MM.1S (cell line): ENCODE measurements at regions not wholly inside any gene's neighbourhood (a gene's known extent, or its start where the extent isn't known, plus 50 kb on each side); places are given as distances from the start of the nearest gene placed in this dataset.

Experiments
- DNase-seq: peaks from one replicate; pipeline ENCODE4 v3.0.0-alpha.2; 2015
- H2AFZ ChIP-seq: fragments of 300-600 bp; sonication (generic); 2 replicates; pipeline ENCODE4 v1.6.0; 2016; ENCODE audit warnings: antibody characterized with exemption, low read length
- H3F3A ChIP-seq: fragments of 300-600 bp; sonication (generic); 2 replicates; pipeline ENCODE4 v1.6.1; 2016; ENCODE audit warnings: mild to moderate bottlenecking, antibody characterized with exemption, low read length, moderate library complexity, mixed read lengths; ENCODE audit not compliant: insufficient read depth
- H3K27ac ChIP-seq: fragments of 300-600 bp; sonication (generic); 2 replicates; pipeline ENCODE4 v1.5.1; 2016; ENCODE audit warnings: mild to moderate bottlenecking, low read length
- H3K27me3 ChIP-seq: fragments of 300-600 bp; sonication (generic); replicated peaks from 2 replicates; pipeline ENCODE4 v1.6.0; 2016; ENCODE audit warnings: low read length; ENCODE audit not compliant: insufficient read depth
- H3K36me3 ChIP-seq: fragments of 300-600 bp; sonication (generic); replicated peaks from 2 replicates; pipeline ENCODE4 v1.6.1; 2016; ENCODE audit warnings: mild to moderate bottlenecking, low read length, mixed read lengths; ENCODE audit not compliant: insufficient read depth
- H3K4me1 ChIP-seq: fragments of 300-600 bp; sonication (generic); 2 replicates; pipeline ENCODE4 v1.6.1; 2016; ENCODE audit warnings: low read length, mixed read lengths
- H3K4me2 ChIP-seq: fragments of 300-600 bp; sonication (generic); 2 replicates; pipeline ENCODE4 v1.6.0; 2016; ENCODE audit warnings: low read depth, low read length
- H3K4me3 ChIP-seq: fragments of 300-600 bp; sonication (generic); 2 replicates; pipeline ENCODE4 v1.5.1; 2016; ENCODE audit warnings: low read length, mixed read lengths
- H3K79me2 ChIP-seq: fragments of 300-600 bp; sonication (generic); 2 replicates; pipeline ENCODE4 v1.6.1; 2016; ENCODE audit warnings: mixed run types, low read length, mixed read lengths
- H3K9ac ChIP-seq: fragments of 300-600 bp; sonication (generic); 2 replicates; pipeline ENCODE4 v1.6.1; 2016; ENCODE audit warnings: low read length, mixed read lengths
- H3K9me2 ChIP-seq: fragments of 300-600 bp; sonication (generic); replicated peaks from 2 replicates; pipeline ENCODE4 v1.6.1; 2016; ENCODE audit warnings: mild to moderate bottlenecking, low read length, mixed read lengths; ENCODE audit not compliant: insufficient read depth
- H3K9me3 ChIP-seq: fragments of 300-600 bp; sonication (generic); replicated peaks from 2 replicates; pipeline ENCODE4 v1.6.1; 2016; ENCODE audit warnings: mild to moderate bottlenecking, low read length, mixed read lengths; ENCODE audit not compliant: insufficient read depth
- H4K20me1 ChIP-seq: fragments of 300-600 bp; sonication (generic); 2 replicates; pipeline ENCODE4 v1.6.1; 2016; ENCODE audit warnings: mild to moderate bottlenecking, low read length, moderate library complexity, mixed read lengths; ENCODE audit not compliant: insufficient read depth
- EZH2 ChIP-seq: fragments of 300-600 bp; sonication (generic); optimal IDR thresholded peaks from 2 replicates; pipeline ENCODE3; 2017; ENCODE audit warnings: low read depth, mild to moderate bottlenecking, antibody characterized with exemption, low read length, mixed read lengths
- EZH2phosphoT487 ChIP-seq: fragments of 300-600 bp; sonication (generic); IDR thresholded peaks from 2 replicates; pipeline ENCODE4 v1.6.1; 2018; ENCODE audit warnings: antibody characterized with exemption, low read length
- TF ChIP-seq, protein P1 (sequence below): fragments of 300-600 bp; sonication (generic); IDR thresholded peaks from 2 replicates; pipeline ENCODE4 v1.5.1; 2016; ENCODE audit warnings: antibody characterized with exemption, low read length, mixed read lengths

DNA sequence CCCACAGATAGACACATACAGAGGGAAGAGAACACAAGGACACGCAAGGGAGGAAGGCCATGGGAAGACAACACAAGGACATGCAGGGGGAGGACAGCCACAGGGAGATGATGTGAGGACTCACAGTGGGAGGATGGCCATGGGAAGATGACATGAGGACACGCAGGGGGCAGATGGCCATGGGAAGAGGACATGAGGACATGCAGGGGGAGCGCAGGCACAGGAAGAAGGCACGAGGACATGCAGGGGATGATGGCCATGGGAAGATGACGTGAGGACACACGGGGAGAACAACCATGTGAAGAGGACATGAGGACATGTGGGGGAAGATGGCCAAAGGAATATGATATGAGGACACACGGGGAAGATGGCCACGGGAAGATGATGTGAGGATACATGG lies 84.7 kb downstream of the UQCRFS1 start:
- Histone ChIP-seq H3K4me1 (no peaks in the 10 kb centered on the region), H2AFZ (no peak overlapping the region), H3K27ac (no peak overlapping the region), H4K20me1 (no peaks in the 10 kb centered on the region), H3K4me2 (no peak overlapping the region), H3K9me2 (no peaks in the 10 kb centered on the region), H3F3A (no peaks in the 10 kb centered on the region), H3K36me3 (no peaks in the 10 kb centered on the region), H3K4me3 (no peak overlapping the region), H3K79me2 (no peaks in the 10 kb centered on the region), H3K9me3 (no peaks in the 10 kb centered on the region), H3K9ac (no peak overlapping the region), H3K27me3 (no peaks in the 10 kb centered on the region; the same call in 1 of the 2 replicates)
- no peak for DNase-seq
- no peak for TF ChIP-seq EZH2phosphoT487
- TF ChIP-seq, protein P1, sequence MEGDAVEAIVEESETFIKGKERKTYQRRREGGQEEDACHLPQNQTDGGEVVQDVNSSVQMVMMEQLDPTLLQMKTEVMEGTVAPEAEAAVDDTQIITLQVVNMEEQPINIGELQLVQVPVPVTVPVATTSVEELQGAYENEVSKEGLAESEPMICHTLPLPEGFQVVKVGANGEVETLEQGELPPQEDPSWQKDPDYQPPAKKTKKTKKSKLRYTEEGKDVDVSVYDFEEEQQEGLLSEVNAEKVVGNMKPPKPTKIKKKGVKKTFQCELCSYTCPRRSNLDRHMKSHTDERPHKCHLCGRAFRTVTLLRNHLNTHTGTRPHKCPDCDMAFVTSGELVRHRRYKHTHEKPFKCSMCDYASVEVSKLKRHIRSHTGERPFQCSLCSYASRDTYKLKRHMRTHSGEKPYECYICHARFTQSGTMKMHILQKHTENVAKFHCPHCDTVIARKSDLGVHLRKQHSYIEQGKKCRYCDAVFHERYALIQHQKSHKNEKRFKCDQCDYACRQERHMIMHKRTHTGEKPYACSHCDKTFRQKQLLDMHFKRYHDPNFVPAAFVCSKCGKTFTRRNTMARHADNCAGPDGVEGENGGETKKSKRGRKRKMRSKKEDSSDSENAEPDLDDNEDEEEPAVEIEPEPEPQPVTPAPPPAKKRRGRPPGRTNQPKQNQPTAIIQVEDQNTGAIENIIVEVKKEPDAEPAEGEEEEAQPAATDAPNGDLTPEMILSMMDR: no peak
- no peak for TF ChIP-seq EZH2

DNA sequence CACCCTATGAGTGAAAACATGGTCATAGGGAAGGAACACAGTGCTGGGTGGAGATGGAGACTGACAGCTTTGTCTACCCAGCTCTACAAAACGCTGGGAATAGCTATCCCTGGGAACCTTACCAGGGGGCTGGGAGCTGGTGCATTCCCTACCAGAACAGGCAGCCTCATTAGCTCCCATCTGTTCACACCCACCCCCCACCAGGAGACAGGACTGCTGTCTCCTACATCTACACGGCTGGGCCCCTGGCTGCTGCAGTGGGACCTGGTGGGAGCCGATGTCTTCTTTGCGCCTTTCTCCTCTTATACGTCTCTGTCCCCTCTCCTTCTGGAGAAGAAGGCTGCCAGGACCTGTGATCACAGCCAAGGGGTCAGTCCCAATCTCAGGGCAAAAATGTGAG lies 90.8 kb downstream of the UQCRFS1 start:
- no peaks in the 10 kb centered on the region for H4K20me1 ChIP-seq
- H3K4me1 ChIP-seq: no peaks in the 10 kb centered on the region
- H3K9me2 ChIP-seq: no peaks in the 10 kb centered on the region
- H3K27ac ChIP-seq: no peak overlapping the region
- H3K27me3 ChIP-seq: no peaks in the 10 kb centered on the region; the same call in 1 of the 2 replicates
- no peaks in the 10 kb centered on the region for H3K79me2 ChIP-seq
- H2AFZ ChIP-seq: no peak overlapping the region
- TF ChIP-seq EZH2phosphoT487 (no peak), EZH2 (no peak)
- TF ChIP-seq, protein P1: no peak
- H3K4me3 ChIP-seq: no peak overlapping the region
- no peak for DNase-seq
- H3K36me3 ChIP-seq: no peaks in the 10 kb centered on the region
- no peaks in the 10 kb centered on the region for H3K9me3 ChIP-seq
- H3F3A ChIP-seq: no peaks in the 10 kb centered on the region
- H3K9ac ChIP-seq: no peak overlapping the region
- H3K4me2 ChIP-seq: no peak overlapping the region

DNA sequence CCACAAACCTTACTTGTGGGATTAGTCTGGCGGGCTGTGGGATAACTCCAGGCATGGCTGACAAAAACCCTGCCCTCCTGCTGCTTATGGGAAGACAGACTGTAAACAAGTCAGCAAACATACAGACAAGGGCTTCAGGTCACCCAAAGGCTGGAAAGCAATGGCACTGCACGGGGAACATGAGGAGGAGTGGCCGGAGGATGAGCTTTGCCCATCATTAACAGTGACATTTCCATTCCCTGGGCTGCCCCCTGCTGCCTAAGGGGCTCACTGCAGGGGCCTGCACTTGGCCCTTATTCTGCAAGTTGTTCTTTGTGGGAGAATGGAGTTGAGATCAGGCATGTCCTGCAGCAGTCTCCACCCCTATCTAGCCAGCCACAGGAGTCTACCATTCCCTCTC lies 91.3 kb downstream of the UQCRFS1 start:
- Histone ChIP-seq H3K4me1 (no peaks in the 10 kb centered on the region), H3K4me3 (no peak overlapping the region), H4K20me1 (no peaks in the 10 kb centered on the region), H3F3A (no peaks in the 10 kb centered on the region), H3K9me2 (no peaks in the 10 kb centered on the region), H3K9me3 (no peaks in the 10 kb centered on the region), H3K27ac (no peak overlapping the region), H3K27me3 (no peaks in the 10 kb centered on the region; the same call in 1 of the 2 replicates), H3K4me2 (no peak overlapping the region), H2AFZ (no peak overlapping the region), H3K9ac (no peak overlapping the region), H3K36me3 (no peaks in the 10 kb centered on the region), H3K79me2 (no peaks in the 10 kb centered on the region)
- no peak for TF ChIP-seq EZH2
- TF ChIP-seq, protein P1: peak; percentile 32
- TF ChIP-seq EZH2phosphoT487: no peak
- DNase-seq: no peak

DNA sequence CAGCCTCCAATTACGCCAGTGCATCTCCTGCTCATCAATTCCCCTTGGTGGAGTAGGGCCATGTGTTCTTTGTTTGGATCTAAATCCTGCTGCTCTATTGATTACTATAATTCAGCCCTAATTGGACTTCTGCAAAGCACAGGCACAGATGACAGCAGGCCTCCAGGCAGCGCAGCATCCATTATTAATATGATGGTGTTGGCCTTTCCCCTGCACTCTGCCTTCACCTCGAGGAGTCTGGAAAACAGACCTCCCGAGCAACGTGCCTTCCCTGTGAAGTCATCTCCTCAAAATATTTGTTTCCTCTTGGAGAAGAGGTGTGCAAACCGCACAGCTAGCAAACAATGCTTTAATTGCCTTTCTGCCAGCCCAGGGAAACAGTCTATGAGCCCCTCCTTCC lies 92.5 kb downstream of the UQCRFS1 start:
- TF ChIP-seq EZH2phosphoT487 (no peak), EZH2 (no peak)
- TF ChIP-seq, protein P1: no peak
- no peaks in the 10 kb centered on the region for H3K9me2 ChIP-seq
- no peaks in the 10 kb centered on the region for H3K79me2 ChIP-seq
- no peaks in the 10 kb centered on the region; the same call in 1 of the 2 replicates for H3K27me3 ChIP-seq
- H4K20me1 ChIP-seq: no peaks in the 10 kb centered on the region
- no peak overlapping the region for H2AFZ ChIP-seq
- no peak overlapping the region for H3K9ac ChIP-seq
- no peak for DNase-seq
- no peaks in the 10 kb centered on the region for H3K9me3 ChIP-seq
- H3K4me3 ChIP-seq: no peak overlapping the region
- no peaks in the 10 kb centered on the region for H3K4me1 ChIP-seq
- no peak overlapping the region for H3K27ac ChIP-seq
- no peaks in the 10 kb centered on the region for H3K36me3 ChIP-seq
- H3K4me2 ChIP-seq: no peak overlapping the region
- no peaks in the 10 kb centered on the region for H3F3A ChIP-seq
